ENCODE measurements at regions not wholly inside any gene's neighbourhood (a gene's known extent, or its start where the extent isn't known, plus 50 kb on each side); places are given as distances from the start of the nearest gene placed in this dataset.

DNA sequence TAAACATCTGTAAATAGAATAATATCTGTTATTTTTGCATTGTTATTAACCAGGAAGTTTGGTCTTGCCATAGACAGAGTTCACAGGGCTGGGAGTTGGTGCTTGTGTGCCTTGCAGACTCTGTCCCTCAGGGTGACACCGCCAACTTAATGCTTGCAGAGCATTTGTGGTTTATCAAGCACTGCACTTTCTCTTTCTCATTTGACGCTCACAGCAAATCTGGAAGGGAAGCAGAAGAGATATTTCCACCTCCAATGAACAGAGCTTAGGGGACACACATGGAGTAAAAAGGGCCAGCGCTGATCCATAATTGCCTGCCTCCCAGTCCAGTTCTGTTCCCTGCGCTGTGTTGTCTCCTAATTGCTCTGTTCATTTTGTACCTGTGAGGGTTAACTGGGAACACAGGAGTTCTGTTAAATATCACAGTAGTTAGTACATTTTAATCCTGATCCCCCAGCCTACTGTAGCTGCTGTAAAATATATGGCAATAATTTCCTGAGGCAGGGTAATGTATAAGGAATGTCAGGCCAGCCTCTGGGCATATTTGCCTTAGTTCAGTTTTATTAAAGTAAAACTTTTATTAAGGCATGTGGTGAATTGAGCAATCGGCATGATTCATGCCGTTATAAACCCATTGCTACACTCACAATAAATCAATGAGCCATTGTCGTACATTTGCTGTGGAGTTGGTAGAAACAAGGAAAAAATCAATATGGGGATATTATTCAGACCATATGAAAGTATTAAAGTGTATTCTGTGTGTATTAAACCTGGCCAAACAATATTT lies 182.5 kb upstream of the OSR1 start:
- Mint-ChIP-seq H3K27me3 (no peaks in the 10 kb centered on the region), H3K9me3 (no peaks in the 10 kb centered on the region), H3K27ac (no peak overlapping the region), H3K36me3 (no peaks in the 10 kb centered on the region), H3K4me3 (no peak overlapping the region), H3K4me1 (no peaks in the 10 kb centered on the region)
- no peak for DNase-seq
- POLR2A ChIA-PET, result interaction anchor here (0.7 kb wide), 1 partner anchor 30 kb away, joined by 3 read pairs; no protein-coding TSS in a partner anchor
- ATAC-seq (ENCODE audit: low read depth), result no peak

DNA sequence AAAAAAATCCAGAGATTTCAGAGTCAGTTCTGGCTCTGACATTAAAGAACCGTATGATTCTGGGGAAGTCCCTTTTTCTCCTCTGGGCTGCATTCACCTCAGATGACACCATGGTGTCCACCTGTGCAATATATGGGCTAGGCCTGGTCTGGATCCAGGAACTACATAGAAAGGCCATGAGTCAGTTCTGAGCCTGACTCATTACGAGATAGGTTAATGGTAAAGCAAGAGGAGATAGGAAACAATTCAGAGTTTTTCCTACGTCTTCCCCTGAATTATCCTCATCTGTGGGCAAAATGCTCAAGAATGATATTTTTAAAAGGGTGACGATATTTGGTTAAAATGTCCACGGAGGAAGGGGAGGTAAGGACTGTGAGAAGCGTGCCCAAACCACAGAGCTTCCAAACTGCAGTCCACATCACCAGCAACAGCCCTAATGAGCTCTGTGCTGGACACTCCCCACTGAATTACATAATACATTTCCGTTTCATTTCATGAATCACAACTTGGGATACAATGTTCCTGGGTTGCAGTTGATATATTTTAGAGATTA lies 180.1 kb upstream of the OSR1 start:
- no peaks in the 10 kb centered on the region for H3K9me3 Mint-ChIP-seq
- H3K36me3 Mint-ChIP-seq, result no peaks in the 10 kb centered on the region
- no peak overlapping the region for H3K4me3 Mint-ChIP-seq
- peaks cover 3% of the 10 kb centered on the region for H3K27me3 Mint-ChIP-seq
- POLR2A ChIA-PET, result no interaction called here
- H3K27ac Mint-ChIP-seq, result no peak overlapping the region
- DNase-seq, result no peak
- no peak for ATAC-seq (ENCODE audit: low read depth)
- no peaks in the 10 kb centered on the region for H3K4me1 Mint-ChIP-seq

DNA sequence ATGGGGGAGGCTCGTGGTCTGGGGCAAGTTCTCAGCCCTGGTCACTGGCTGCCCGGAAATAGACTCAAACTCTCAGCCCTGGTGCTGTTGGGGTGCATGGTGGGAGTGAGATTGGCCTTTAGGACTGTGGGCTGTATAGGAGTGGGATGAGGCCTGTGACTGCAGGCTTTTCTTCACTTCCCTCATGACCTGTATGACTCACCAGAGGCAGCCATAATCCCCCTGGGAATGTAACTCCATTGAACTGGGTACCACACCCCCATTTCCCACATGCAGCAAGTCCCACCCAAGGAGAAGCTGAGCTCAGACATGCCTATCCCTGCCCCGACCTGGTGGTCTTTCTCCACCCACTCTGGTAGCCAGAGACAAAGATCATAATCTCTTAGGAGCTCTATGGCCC lies 177.7 kb upstream of the OSR1 start:
- H3K27ac Mint-ChIP-seq, result no peak overlapping the region
- H3K27me3 Mint-ChIP-seq, result peaks cover 3% of the 10 kb centered on the region
- no peaks in the 10 kb centered on the region for H3K36me3 Mint-ChIP-seq
- DNase-seq (no peak), ATAC-seq (ENCODE audit: low read depth) (no peak)
- H3K9me3 Mint-ChIP-seq, result no peaks in the 10 kb centered on the region
- POLR2A ChIA-PET, result no interaction called here
- no peaks in the 10 kb centered on the region for H3K4me1 Mint-ChIP-seq
- H3K4me3 Mint-ChIP-seq, result no peak overlapping the region

DNA sequence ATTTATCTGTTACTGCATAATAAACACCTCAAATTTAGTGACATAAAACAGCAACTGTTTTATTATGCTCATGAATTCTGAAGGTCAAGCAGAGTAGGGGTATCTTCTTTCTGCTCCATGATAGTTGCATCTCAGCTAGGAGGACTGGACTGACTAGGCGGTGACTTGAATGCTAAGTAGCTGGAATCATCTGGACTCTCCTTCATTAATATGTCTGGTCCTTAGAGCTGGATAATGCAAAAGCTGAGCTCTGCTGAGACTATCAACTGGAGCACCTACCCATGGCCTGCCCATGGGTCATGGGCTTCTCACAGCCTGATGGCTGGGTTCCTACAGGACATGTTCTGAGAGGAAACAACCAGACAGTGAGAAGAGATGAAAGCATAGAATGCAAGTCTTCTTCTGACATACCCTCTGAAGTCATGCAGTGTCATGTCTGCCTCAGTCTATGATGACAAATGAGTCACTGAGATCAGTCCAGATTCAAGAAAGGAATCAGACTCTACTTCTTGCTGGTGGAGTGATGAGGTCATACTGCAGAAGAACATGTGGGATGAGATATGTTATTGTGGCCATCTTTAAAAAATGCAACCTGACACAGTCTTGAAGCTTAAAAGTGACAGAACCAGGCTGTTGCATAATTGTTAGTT lies 174.2 kb upstream of the OSR1 start:
- ATAC-seq (ENCODE audit: low read depth) (no peak), DNase-seq (no peak)
- Mint-ChIP-seq H3K4me3 (no peak overlapping the region), H3K27me3 (peaks cover 7% of the 10 kb centered on the region), H3K27ac (no peak overlapping the region), H3K9me3 (no peaks in the 10 kb centered on the region), H3K36me3 (no peaks in the 10 kb centered on the region), H3K4me1 (no peaks in the 10 kb centered on the region)
- POLR2A ChIA-PET, result no interaction called here

DNA sequence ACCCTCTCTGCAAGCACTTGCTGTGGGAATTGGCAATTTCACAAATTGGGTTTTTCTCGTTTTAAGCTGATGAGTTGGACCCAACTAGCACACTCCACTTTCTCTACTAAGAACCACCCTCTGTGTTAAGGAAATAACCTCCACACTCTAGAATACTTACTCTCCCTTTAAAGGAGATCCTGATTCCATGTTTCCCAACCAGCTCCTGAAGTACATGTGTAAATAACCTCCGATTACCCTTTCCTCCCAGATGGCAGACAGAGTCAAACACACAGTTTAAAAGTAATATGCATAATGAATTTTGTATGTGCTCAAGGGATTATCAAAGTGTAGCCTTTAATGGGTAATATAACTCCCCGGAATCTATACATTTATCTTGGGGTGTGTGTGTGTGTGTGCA lies 171.3 kb upstream of the OSR1 start:
- DNase-seq, result no peak
- H3K4me1 Mint-ChIP-seq, result no peaks in the 10 kb centered on the region
- no peak for ATAC-seq (ENCODE audit: low read depth)
- POLR2A ChIA-PET, result no interaction called here
- peaks cover 17% of the 10 kb centered on the region for H3K27me3 Mint-ChIP-seq
- no peak overlapping the region for H3K4me3 Mint-ChIP-seq
- H3K36me3 Mint-ChIP-seq, result no peaks in the 10 kb centered on the region
- no peak overlapping the region for H3K27ac Mint-ChIP-seq
- H3K9me3 Mint-ChIP-seq, result no peaks in the 10 kb centered on the region

DNA sequence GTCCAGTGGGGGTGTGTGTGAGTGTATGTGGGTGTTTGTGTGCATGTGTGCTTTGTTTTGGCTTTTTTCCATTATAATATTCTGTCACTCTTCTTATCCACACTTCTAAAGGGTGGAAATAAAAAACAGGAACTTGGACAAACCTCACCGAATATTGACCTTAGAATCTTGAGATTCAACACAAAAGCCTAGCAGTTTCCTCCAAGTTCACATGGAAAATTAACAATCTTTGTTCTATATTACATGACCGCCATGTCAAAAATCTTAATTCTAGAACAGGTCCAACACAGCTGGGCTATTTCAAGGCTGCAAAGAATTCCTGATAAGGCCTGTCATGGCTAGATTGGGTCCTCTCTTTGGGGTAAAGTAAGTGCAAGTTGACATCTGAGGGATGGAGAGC lies 169.3 kb upstream of the OSR1 start:
- Mint-ChIP-seq H3K27ac (no peak overlapping the region), H3K27me3 (peaks cover 17% of the 10 kb centered on the region), H3K4me1 (no peaks in the 10 kb centered on the region), H3K36me3 (no peaks in the 10 kb centered on the region), H3K4me3 (no peak overlapping the region), H3K9me3 (no peaks in the 10 kb centered on the region)
- DNase-seq, result no peak
- POLR2A ChIA-PET, result no interaction called here
- ATAC-seq (ENCODE audit: low read depth), result no peak

DNA sequence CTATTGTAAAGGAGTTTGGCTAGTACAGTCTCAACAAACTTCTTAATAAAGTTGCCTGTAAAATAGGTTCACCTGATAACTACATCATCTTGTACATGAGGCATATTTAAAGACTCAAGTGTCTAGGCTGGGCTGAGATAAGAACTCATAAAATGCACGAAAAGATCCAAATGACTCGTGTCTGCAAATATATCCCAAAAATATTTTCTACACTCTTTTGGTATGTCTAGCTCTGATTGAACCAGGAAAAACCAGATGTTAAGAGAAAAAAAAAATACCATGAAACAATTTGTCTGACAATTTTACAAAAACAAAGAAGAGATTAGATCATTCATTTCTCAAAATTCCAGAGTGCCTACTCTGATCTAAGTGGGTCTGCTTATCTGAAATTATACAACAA lies 166.9 kb upstream of the OSR1 start:
- peaks cover 21% of the 10 kb centered on the region for H3K27me3 Mint-ChIP-seq
- H3K27ac Mint-ChIP-seq, result no peak overlapping the region
- no peaks in the 10 kb centered on the region for H3K4me1 Mint-ChIP-seq
- POLR2A ChIA-PET, result no interaction called here
- H3K36me3 Mint-ChIP-seq, result no peaks in the 10 kb centered on the region
- H3K4me3 Mint-ChIP-seq, result no peak overlapping the region
- ATAC-seq (ENCODE audit: low read depth), result no peak
- no peaks in the 10 kb centered on the region for H3K9me3 Mint-ChIP-seq
- no peak for DNase-seq

DNA sequence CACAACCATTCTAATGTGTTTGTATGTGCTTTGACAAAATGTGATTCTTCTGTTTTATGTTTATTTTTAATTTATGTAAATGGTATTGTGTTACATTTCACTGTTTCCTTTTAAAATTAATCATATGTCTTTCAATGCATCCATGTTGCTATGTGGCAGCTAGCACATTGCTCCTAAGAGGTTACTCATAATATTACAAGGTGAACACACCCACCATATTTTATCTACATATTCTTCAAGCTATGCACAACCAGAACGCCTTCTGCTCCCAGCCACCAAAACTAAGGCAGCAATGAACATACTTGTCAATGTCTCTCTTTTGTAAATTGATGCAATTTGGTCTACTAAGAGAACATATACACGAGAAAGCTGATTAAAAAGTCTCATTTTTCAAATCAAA lies 160.6 kb upstream of the OSR1 start:
- POLR2A ChIA-PET, result no interaction called here
- Mint-ChIP-seq H3K4me1 (no peaks in the 10 kb centered on the region), H3K9me3 (no peaks in the 10 kb centered on the region), H3K27me3 (peaks cover 8% of the 10 kb centered on the region), H3K27ac (no peak overlapping the region), H3K36me3 (no peaks in the 10 kb centered on the region), H3K4me3 (no peak overlapping the region)
- ATAC-seq (ENCODE audit: low read depth) (no peak), DNase-seq (no peak)

DNA sequence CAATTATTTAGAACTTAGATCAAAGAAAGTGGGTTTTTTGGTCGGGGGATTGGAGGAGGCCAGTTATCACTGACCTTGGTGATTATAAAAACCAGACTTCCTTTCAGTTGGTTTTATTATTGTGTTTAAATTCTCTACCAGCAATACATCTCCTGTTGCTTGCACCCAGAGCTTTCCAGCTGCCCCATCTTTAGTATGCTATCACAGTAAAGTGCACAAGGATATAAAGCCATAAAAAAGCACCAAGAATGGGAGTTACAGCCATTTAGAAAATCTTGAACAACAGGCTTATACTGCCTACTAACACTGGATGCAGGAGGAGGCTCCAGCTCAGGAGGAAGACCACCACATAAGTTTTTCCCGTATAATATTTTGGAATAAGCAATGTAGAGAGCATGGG lies 148.7 kb upstream of the OSR1 start:
- H3K36me3 Mint-ChIP-seq, result no peaks in the 10 kb centered on the region
- H3K27ac Mint-ChIP-seq, result no peak overlapping the region
- H3K4me3 Mint-ChIP-seq, result no peak overlapping the region
- ATAC-seq (ENCODE audit: low read depth), result no peak
- H3K9me3 Mint-ChIP-seq, result peaks cover 3% of the 10 kb centered on the region
- peaks cover 1% of the 10 kb centered on the region for H3K4me1 Mint-ChIP-seq
- H3K27me3 Mint-ChIP-seq, result peaks cover 19% of the 10 kb centered on the region
- POLR2A ChIA-PET, result no interaction called here
- DNase-seq, result no peak

DNA sequence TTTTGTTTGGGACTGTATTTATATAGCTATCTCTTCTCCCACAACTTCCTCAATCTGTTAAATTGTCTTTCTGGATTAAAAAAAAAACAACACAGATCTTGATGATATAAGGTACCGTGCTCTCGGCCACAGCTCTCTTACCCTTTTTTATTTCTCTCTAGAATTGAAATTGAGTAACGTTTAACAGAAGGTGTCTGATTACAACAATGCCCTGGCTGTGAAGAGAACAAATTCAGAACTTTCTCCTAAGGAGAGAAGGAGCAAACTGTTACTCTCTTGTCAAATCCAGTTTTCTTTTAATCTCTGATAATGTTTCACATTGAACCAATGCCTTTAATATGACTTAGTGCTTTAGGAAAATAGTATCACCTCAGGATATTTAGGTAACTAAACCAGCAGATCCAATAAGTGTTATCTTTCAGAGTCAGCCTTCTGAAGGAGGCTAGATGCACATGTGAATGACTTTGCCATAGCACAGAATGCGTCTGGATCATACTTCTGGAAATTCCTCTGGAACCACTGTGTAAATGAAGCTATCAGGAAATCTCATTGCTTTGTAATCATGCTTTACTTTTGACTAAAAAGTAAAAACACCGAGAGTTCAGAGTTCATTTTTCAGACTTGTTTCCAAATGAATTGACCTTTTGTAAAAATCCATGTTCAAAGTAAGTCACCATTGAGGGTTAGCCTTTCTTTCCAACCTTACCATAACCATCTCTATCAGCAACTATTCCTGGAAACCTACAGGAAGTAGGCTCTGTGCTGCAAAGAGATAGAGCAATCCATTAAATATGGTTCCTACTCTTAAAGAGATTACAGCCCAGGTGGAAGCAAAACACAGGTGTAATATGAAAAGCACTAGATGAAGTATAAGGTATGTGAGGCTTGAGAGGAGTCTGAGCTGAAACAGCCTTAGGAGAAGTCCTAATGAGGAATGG lies 147.0 kb upstream of the OSR1 start:
- Mint-ChIP-seq H3K27ac (no peak overlapping the region), H3K9me3 (peaks cover 3% of the 10 kb centered on the region), H3K4me1 (peaks cover 1% of the 10 kb centered on the region), H3K27me3 (peaks cover 20% of the 10 kb centered on the region), H3K4me3 (no peak overlapping the region), H3K36me3 (no peaks in the 10 kb centered on the region)
- DNase-seq (no peak), ATAC-seq (ENCODE audit: low read depth) (no peak)
- POLR2A ChIA-PET, result no interaction called here

DNA sequence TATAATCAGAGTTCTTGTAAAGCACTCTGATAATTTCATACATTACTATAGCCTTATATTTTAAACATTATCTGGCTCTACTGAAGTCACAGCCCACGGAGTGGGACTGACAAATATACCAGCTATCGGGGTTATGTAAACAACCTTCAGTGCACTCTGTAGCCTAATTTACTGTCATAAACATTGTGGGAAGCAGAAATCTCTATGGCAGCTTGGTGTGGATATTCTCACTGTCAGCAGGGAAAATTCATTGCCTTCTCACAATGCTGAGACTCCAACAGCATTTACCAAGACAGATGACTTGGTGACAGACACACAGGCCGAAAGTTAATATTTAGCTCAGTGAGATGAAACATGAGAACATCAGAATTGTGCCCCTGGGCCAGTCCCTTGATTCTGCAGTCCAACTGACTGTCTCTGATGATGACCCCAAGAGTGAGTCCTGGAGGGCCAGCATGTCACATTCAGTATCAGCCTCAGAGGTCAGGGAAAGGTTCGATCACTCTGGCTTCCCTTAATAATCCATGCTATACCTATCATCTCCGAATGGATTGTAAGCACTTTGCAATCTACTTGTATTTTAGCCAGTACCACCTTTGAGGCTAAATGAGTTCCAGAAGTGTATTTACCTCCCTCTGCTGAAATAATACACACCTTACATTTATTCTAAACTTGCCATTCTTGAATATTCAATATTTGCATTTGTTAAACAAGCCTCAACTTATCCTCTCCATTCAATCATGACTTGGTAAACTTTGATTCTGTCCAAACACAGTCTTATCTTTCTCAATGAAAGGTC lies 146.2 kb upstream of the OSR1 start:
- Mint-ChIP-seq H3K27ac (no peak overlapping the region), H3K36me3 (no peaks in the 10 kb centered on the region), H3K4me1 (peaks cover 1% of the 10 kb centered on the region), H3K4me3 (no peak overlapping the region), H3K9me3 (peaks cover 3% of the 10 kb centered on the region), H3K27me3 (peaks cover 20% of the 10 kb centered on the region)
- ATAC-seq (ENCODE audit: low read depth) (no peak), DNase-seq (no peak)
- POLR2A ChIA-PET, result no interaction called here

DNA sequence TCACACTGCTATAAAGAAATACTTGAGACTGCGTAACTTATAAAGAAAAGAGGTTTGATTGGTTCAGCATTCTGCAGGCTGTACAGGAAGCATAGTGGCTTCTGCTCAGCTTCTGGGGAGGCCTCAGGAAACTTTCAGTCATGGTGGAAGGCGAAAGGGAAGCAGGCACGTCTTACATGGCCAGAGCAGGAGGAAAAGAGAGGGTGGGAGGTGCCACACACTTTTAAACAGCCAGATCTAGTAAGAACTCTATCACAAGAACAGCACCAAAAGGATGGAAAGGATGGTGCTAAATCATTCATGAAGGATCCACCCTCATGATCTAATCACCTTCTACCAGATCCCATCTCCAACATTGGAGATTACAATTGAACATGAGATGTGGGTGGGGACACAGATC lies 145.5 kb upstream of the OSR1 start:
- Mint-ChIP-seq H3K27ac (no peak overlapping the region), H3K9me3 (peaks cover 3% of the 10 kb centered on the region), H3K4me1 (peaks cover 1% of the 10 kb centered on the region), H3K27me3 (peaks cover 21% of the 10 kb centered on the region), H3K4me3 (no peak overlapping the region), H3K36me3 (no peaks in the 10 kb centered on the region)
- DNase-seq, result no peak
- no peak for ATAC-seq (ENCODE audit: low read depth)
- POLR2A ChIA-PET, result no interaction called here

DNA sequence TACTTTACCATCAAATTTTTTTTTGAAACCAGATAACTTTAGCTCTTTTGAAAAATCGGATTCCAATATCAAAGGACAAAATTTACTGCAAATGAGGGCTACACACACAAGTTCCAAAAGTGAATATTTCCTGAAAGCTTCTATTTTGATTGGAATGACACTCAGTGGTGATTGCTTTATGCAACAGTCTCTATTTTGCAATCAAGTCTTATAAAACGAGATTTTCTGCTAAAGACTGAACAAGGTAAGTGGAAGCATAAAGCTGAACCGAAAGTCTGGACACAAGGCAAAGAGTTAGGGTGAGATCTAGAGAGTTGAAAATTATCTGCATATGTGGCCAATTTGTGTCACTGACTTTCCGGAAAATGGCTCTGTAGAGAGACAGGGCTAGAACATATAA lies 145.0 kb upstream of the OSR1 start:
- Mint-ChIP-seq H3K36me3 (no peaks in the 10 kb centered on the region), H3K9me3 (peaks cover 3% of the 10 kb centered on the region), H3K27ac (no peak overlapping the region), H3K4me3 (no peak overlapping the region), H3K27me3 (peaks cover 22% of the 10 kb centered on the region), H3K4me1 (peaks cover 1% of the 10 kb centered on the region)
- ATAC-seq (ENCODE audit: low read depth) (no peak), DNase-seq (no peak)
- POLR2A ChIA-PET, result no interaction called here
